RCC 7860 (cell line): ENCODE measurements at regions not wholly inside any gene's neighbourhood (a gene's known extent, or its start where the extent isn't known, plus 50 kb on each side); places are given as distances from the start of the nearest gene placed in this dataset.
"Not testable (repeated sequence)": the region's sequence is repeated elsewhere in the genome, so short reads cannot be mapped to it uniquely, and the experiment has no call there.

Experiments
- DNase-seq: peaks from one replicate; pipeline ENCODE4 v3.0.0-alpha.2; 2015; ENCODE audit warnings: low spot score
- FAIRE-seq: peaks from 2 replicates; lab custom pipeline; 2012; peaks lifted over from hg19 to GRCh38; lab: Jason Lieb, UNC

DNA sequence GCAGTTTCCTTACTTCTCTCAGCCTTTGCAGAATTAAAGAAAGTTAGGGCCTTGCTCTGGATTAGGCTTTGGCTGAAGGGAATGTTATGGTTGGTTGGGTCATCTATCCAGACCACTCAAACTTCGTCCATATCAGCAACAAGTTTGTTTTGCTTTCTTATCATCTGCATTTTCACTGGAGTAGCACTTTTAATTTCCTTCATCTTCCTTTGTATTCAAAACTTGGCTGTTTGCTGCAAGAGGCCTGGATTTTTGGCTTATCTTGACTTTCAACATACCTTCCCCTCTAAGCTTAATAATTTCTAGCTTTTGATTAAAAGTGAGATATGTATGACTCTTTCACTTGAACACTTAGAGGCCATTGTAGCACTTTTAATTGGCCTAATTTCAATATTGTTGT lies 126.7 kb upstream of the CENPE start:
- no peak for DNase-seq
- FAIRE-seq: no peak

DNA sequence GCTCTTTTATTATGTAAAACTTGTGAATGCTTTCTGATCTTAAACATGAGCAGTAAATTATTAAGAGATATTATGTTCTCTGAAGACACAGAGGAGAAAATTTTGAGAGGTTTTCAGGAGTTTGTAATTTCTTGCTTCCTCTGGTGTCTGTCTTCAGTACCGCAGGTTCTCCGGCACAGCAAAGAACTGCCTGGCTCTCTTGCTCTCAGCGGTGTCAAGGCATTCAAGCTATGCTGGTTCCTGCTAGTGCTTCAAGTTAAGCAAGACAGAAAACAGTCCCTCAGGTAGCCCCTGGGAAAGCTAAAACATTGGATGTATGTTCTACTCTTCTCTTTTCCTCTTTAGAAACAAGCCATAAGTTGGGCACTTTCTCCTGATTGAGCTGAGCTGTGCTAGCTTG lies 120.2 kb upstream of the CENPE start:
- no peak for DNase-seq
- FAIRE-seq: no peak

DNA sequence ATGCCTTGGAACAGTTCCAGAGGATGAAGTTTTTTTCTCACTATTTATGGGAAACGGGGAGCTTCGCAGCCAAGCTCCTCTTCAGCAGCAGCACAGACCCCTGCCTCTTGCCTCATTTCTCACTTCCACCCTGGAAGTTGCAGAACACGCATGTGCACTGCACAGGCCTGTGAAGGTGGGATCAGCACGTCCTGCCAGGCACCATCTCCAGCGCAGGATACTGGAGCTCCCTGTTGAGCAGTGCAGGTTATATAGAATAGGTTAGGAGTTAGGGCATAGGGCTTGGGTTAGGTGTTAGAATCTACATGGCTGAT lies 110.1 kb upstream of the CENPE start:
- DNase-seq: no peak
- FAIRE-seq: no peak

DNA sequence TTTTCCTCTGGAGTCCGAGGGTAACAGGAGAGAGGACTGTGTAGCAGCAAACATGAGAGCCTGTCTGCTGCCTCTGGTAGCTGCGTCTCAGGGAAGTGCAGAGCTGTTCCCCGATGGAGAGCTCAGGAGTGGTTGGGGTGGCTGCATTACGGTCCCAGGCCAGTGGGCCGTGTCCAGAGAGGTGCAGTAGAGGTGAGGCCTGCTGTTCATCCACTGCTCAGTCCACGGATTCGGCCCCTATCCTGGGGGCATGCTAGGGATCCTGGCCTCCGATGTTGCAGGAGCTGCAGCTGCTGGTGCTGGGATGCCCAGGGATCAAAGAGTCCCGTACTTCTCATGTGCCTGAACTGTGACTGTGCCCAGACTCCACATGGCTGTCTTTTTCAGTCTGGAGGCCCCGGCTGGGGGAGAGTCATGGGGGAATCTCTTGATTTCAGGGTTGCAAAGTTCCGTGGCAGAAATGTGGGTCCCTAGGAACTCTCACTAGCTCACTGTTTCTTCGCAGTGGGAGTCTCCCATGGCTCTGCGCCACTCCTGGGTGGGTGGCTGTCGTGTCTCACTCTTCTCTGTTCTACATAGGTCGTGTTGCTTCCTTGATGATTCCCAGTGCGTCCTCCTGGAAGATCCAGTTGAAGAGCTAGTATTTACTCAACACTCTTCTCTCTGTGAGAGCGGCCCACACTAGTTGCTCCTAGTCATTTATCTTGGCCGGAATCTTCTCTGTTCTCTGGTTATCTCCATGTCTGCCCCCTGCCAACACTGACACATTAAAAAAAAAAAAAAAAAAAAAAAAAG lies 109.5 kb upstream of the CENPE start:
- DNase-seq: no peak
- FAIRE-seq: no peak

DNA sequence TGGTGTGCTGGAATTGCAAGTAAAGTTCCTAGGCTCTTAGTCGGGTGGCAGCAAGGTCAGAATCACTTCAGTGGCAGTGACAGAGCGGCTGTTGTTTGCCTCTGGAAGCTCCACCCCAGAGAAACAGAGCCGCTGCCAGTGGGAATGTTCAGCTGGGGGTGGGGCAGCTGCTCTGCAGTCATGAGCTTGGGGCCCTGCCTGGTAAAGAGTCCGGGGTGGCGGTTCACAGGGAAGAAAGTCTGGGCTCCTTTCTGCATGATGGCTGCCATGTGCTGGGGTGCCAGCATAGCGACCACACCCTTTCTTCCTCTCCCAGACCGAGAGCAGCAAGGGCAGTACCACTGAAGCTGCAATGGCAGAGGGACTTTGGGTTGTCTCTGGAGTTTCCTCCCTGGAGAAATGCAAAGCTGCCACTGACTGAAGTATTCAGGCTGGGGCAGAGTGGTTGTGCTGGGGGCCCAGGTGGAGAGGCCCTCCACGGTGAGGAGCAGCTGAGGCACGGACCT lies 108.8 kb upstream of the CENPE start:
- FAIRE-seq (no peak), DNase-seq (no peak)

DNA sequence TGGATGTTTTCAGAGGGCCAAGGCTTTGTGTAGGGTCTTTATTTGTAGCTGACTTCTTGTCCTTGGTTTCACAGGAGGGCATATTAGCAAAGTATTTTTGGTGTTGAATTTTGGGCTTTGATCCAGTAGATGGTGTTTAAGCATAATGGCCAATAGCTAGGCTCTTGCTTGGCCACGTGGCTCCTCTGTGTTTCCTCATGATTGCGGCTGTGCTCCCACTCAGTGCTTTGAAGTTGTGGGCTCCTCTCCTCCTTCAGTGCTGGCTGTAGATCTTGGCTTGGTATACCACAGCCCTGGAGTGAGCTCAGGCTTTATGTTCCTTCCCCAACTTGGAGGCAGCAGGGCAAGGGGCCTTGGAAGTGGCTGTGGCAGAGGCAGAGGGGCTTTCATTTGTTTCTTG lies 107.2 kb upstream of the CENPE start:
- FAIRE-seq (no peak), DNase-seq (no peak)

DNA sequence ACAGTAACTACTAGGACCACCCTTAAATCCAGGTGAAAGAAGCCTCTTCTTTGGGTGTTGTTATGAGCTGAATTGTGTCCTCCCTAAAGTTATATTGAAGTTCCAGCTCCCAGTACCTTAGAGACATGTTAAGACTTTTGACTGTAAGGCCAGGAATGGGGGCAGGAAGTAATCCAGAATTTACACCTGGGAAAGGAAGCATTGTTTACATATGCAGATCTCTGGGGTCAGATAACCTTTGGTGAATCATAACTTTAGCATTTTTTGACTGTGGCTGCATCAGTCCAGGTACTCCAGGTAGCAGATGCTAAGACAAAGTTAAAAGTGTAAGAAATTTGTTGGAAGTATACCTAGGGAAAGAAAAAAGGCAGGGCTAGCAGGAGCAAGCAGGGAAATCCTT lies 104.9 kb upstream of the CENPE start:
- FAIRE-seq (no peak), DNase-seq (no peak)

DNA sequence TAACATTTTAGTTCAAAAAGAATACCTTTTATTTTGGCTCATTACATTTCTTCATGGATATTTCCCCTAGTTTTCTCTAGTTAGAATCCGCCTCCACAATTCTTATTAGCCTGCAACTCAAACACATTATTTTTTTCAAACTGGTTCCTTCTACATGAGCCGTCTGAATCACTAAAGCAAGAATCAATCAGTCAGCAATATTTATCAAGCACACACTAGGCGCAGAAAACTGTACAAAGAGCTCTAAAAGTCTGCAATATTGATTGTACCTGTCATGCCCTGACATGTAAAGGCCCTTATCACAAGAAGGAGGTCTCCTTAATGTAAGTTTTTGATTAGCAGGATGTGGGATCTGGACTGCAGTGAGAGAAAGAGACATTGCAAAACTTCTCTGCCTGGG lies 94.8 kb upstream of the CENPE start:
- DNase-seq (no peak), FAIRE-seq (no peak)

DNA sequence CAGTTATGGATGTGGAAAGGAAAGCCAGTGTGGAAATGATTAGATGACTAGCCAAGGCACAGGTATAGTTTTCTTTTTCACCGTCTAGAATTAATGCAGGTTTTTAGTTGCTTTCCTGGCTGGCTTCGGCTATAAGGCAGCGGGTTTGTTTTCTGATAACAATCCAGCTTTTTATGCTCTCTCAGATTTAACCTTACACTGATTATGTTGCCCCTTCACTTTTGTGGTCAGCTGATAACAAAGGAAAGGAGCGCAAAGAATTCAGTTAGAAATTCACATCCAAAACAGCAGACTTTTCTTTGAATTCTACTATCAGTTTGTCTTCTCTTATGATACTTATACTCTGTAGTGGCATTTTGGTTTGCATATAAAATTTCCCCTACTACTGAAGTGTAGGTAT lies 94.2 kb upstream of the CENPE start:
- FAIRE-seq (no peak), DNase-seq (no peak)

DNA sequence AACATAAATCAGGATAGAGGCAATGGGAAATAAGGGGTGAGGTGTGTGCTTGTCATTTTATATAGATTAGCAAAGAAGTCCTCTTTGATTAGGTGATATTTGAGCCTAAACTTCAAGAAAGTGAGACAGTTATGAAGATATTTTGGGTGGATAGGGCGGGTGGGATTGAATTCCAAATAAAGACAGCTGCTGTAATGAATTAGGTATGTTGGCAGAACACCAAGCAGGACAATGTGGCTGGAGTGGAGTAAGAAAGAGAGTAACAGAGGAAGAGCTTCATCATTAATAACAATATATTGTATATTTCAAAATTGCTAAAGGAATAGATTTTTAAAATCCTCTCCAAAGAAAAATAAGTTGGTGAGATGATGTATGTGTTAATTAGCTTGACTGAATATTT lies 91.0 kb upstream of the CENPE start:
- DNase-seq: no peak

DNA sequence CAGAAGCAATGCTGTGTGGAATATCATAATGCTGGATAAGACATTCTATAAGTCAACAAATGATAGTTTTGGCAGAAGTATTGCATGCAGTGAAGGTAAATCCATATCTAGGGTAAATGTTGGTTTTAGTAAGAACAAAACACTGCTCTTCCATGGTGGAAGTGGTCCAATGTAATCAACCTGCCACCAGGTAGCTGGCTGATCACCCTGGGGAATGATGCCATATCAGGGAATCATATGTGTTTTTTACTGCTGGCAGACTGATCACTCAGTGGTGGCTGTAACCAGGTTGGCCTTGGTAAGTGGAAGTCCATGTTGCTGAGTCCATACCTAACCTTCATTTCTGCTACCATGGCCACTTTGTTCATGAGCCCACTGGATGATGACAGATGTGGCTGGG lies 74.0 kb upstream of the CENPE start:
- DNase-seq (no peak), FAIRE-seq (no peak)

More for the DNA sequence above, 91.0 kb upstream of the CENPE start:
- FAIRE-seq: no peak

DNA sequence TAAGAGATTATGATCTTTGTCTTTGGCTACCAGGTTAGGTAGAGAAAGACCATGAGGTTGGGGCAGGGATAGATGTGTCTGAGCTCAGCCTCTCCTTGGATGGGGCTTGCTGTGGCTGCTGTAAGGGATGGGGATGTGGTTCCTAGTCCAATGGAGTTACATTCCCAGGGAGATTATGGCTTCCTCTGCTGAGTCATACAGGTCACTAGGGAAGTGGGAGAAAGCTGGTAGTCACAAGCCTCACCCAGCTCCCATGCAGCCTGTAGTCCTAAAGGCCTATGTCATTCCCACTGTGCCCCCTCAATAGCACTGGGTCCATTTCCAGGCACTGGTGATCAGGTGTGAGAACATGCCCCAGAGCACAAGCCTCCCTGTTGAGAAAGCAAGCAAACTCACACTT lies 70.6 kb upstream of the CENPE start:
- FAIRE-seq (no peak), DNase-seq (no peak)

DNA sequence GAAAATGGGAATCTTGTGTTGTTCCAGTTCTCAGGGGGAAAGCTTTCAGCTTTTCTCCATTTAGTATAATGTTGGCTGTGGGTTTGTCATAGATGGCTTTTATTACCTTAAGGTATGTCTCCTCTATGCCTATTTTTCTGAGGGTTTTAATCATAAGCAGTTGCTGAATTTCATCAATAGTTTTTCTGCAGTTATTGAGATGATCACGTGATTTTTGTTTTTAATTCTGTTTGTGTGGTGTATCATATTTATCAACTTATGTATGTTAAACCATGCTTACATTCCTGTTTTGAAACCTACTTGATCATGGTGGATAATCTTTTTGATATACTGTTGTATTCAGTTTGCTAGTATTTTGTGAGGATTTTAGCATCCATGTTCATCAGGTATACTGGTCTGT lies 66.8 kb upstream of the CENPE start:
- no peak for FAIRE-seq
- no peak for DNase-seq

DNA sequence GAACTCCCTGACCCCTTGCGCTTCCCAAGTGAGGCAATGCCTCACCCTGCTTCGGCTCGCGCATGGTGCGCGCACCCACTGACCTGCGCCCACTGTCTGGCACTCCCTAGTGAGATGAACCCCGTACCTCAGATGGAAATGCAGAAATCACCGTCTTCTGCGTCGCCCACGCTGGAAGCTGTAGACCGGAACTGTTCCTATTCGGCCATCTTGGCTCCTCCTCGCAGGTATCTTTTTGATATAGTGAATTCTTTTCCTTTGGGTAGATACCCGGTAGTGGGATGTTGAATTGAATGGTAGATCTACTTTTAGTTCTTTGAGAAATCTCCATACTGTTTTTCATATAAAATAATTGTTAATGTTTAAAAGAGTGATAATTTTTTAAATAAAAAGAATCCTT lies 57.9 kb upstream of the CENPE start:
- not testable (repeated sequence) for FAIRE-seq, DNase-seq
